ENCODE measurements at regions not wholly inside any gene's neighbourhood (a gene's known extent, or its start where the extent isn't known, plus 50 kb on each side); places are given as distances from the start of the nearest gene placed in this dataset.
"Not testable (repeated sequence)": the region's sequence is repeated elsewhere in the genome, so short reads cannot be mapped to it uniquely, and the experiment has no call there.

- DNase-seq, result not testable (repeated sequence)
Measured at GRCh38 chr17:20683651-20684229, 104.2 kb downstream of the CDRT15L2 start.

GRCh38 chr17:20684975-20685374 lies 105.5 kb downstream of the CDRT15L2 start:
- DNase-seq, result not testable (repeated sequence)

GRCh38 chr17:20687584-20687983 lies 108.1 kb downstream of the CDRT15L2 start:
- not testable (repeated sequence) for DNase-seq

GRCh38 chr17:20689170-20689749 lies 109.7 kb downstream of the CDRT15L2 start:
- not testable (repeated sequence) for DNase-seq

GRCh38 chr17:20692706-20693105 lies 113.2 kb downstream of the CDRT15L2 start:
- DNase-seq, result not testable (repeated sequence)

GRCh38 chr17:20695871-20696270 lies 116.3 kb downstream of the CDRT15L2 start:
- not testable (repeated sequence) for DNase-seq

GRCh38 chr17:20698463-20699206 lies 119.1 kb downstream of the CDRT15L2 start:
- DNase-seq, result not testable (repeated sequence)

GRCh38 chr17:20700528-20700927 lies 121.0 kb downstream of the CDRT15L2 start:
- DNase-seq, result not testable (repeated sequence)

- not testable (repeated sequence) for DNase-seq
Measured at GRCh38 chr17:20701366-20701765, 121.8 kb downstream of the CDRT15L2 start.

GRCh38 chr17:20702692-20703091 lies 123.2 kb downstream of the CDRT15L2 start:
- no peak for DNase-seq

GRCh38 chr17:20703781-20704180 lies 124.3 kb downstream of the CDRT15L2 start:
- DNase-seq, result no peak

GRCh38 chr17:20705186-20705585 lies 125.7 kb downstream of the CDRT15L2 start:
- DNase-seq, result not testable (repeated sequence)

GRCh38 chr17:20706751-20707373 lies 127.3 kb downstream of the CDRT15L2 start:
- DNase-seq, result no peak

- not testable (repeated sequence) for DNase-seq
Measured at GRCh38 chr17:20708821-20709220, 129.3 kb downstream of the CDRT15L2 start.

GRCh38 chr17:20716481-20716880 lies 137.0 kb downstream of the CDRT15L2 start:
- not testable (repeated sequence) for DNase-seq

GRCh38 chr17:20721171-20721570 lies 141.6 kb downstream of the CDRT15L2 start:
- DNase-seq, result no peak

GRCh38 chr17:20724391-20724790 lies 144.9 kb downstream of the CDRT15L2 start:
- DNase-seq, result not testable (repeated sequence)

GRCh38 chr17:20727201-20727600 lies 147.7 kb downstream of the CDRT15L2 start:
- DNase-seq, result not testable (repeated sequence)

GRCh38 chr17:20728181-20728580 lies 148.7 kb downstream of the CDRT15L2 start:
- DNase-seq, result no peak

- not testable (repeated sequence) for DNase-seq
Measured at GRCh38 chr17:20731131-20731530, 151.6 kb downstream of the CDRT15L2 start.

GRCh38 chr17:20733923-20734322 lies 154.4 kb downstream of the CDRT15L2 start:
- DNase-seq, result no peak

GRCh38 chr17:20735796-20736195 lies 156.3 kb downstream of the CDRT15L2 start:
- DNase-seq, result no peak

- DNase-seq, result not testable (repeated sequence)
Measured at GRCh38 chr17:20737636-20738035, 158.1 kb downstream of the CDRT15L2 start.

Measured in NCI-H524 treated with DMSO at 0.1 percent for 48 hours (cell line).